Astrocyte (in vitro differentiated cells and primary cell): ENCODE measurements at regions not wholly inside any gene's neighbourhood (a gene's known extent, or its start where the extent isn't known, plus 50 kb on each side); places are given as distances from the start of the nearest gene placed in this dataset.

ENCODE experiments used
- DNase-seq: peaks from one replicate; pipeline ENCODE4 v3.0.0-alpha.2; 2010; ENCODE audit warnings: low read depth
- FAIRE-seq: peaks from 2 replicates; lab custom pipeline; 2011; peaks lifted over from hg19 to GRCh38; lab: Jason Lieb, UNC
- H2AFZ ChIP-seq: 2 replicates; pipeline ENCODE4 v1.6.0; 2012; ENCODE audit warnings: low read depth, low read length, inconsistent platforms
- H3K27ac ChIP-seq: 2 replicates; pipeline ENCODE4 v1.5.1; 2011; ENCODE audit warnings: low read depth, low read length, inconsistent platforms
- H3K27me3 ChIP-seq: 2 replicates; pipeline ENCODE4 v1.6.0; 2011; ENCODE audit warnings: low read length, inconsistent platforms; ENCODE audit not compliant: insufficient read depth
- H3K36me3 ChIP-seq: 2 replicates; pipeline ENCODE4 v1.5.1; 2011; ENCODE audit warnings: low read length, inconsistent platforms; ENCODE audit not compliant: insufficient read depth
- H3K4me1 ChIP-seq: 2 replicates; pipeline ENCODE4 v1.5.1; 2011; ENCODE audit warnings: low read length, inconsistent platforms; ENCODE audit not compliant: insufficient read depth
- H3K4me2 ChIP-seq: 2 replicates; pipeline ENCODE4 v1.6.0; 2012; ENCODE audit warnings: low read length, inconsistent platforms
- H3K4me3 ChIP-seq: 2 replicates; pipeline ENCODE4 v1.5.1; 2011; ENCODE audit warnings: low read depth, mild to moderate bottlenecking, low read length, inconsistent platforms; ENCODE audit not compliant: insufficient read depth
- H3K79me2 ChIP-seq: 2 replicates; pipeline ENCODE4 v1.6.0; 2012; ENCODE audit warnings: mild to moderate bottlenecking, low read length, inconsistent platforms; ENCODE audit not compliant: insufficient read depth
- H3K9ac ChIP-seq: 2 replicates; pipeline ENCODE4 v1.6.0; 2012; ENCODE audit warnings: mild to moderate bottlenecking, low read length, inconsistent platforms
- H3K9me3 ChIP-seq: 2 replicates; pipeline ENCODE4 v1.5.1; 2012; ENCODE audit warnings: low read depth, mild to moderate bottlenecking, low read length, inconsistent platforms; ENCODE audit not compliant: insufficient read depth
- H4K20me1 ChIP-seq: 2 replicates; pipeline ENCODE4 v1.6.0; 2012; ENCODE audit warnings: low read length, inconsistent platforms; ENCODE audit not compliant: insufficient read depth
- H3K27ac Mint-ChIP-seq: one replicate; pipeline ENCODE4 v1.8.0; 2021; ENCODE audit warnings: mild to moderate bottlenecking, mixed read lengths; ENCODE audit not compliant: unreplicated experiment
- H3K27me3 Mint-ChIP-seq: one replicate; pipeline ENCODE4 v1.8.0; 2021; ENCODE audit warnings: low read depth, mixed read lengths; ENCODE audit not compliant: unreplicated experiment
- H3K36me3 Mint-ChIP-seq: one replicate; pipeline ENCODE4 v1.8.0; 2021; ENCODE audit warnings: low read depth, mixed read lengths; ENCODE audit not compliant: unreplicated experiment
- H3K4me1 Mint-ChIP-seq: one replicate; pipeline ENCODE4 v1.8.0; 2021; ENCODE audit warnings: low read depth, mixed read lengths; ENCODE audit not compliant: unreplicated experiment
- H3K4me3 Mint-ChIP-seq: one replicate; pipeline ENCODE4 v1.8.0; 2021; ENCODE audit warnings: mild to moderate bottlenecking, moderate library complexity, mixed read lengths; ENCODE audit not compliant: unreplicated experiment
- H3K9me3 Mint-ChIP-seq: one replicate; pipeline ENCODE4 v1.8.0; 2021; ENCODE audit warnings: mild to moderate bottlenecking, mixed read lengths; ENCODE audit not compliant: unreplicated experiment
- EZH2 ChIP-seq: IDR thresholded peaks from 2 replicates; pipeline ENCODE4 v1.6.1; 2012; ENCODE audit warnings: mild to moderate bottlenecking, low read length, inconsistent platforms; ENCODE audit not compliant: insufficient read depth
- TF ChIP-seq, protein P1 (sequence below): IDR thresholded peaks from 2 replicates; pipeline ENCODE4 v1.5.1; 2011; ENCODE audit warnings: low read depth, mild to moderate bottlenecking, inconsistent platforms, low read length, moderate library complexity; ENCODE audit not compliant: insufficient read depth

DNA sequence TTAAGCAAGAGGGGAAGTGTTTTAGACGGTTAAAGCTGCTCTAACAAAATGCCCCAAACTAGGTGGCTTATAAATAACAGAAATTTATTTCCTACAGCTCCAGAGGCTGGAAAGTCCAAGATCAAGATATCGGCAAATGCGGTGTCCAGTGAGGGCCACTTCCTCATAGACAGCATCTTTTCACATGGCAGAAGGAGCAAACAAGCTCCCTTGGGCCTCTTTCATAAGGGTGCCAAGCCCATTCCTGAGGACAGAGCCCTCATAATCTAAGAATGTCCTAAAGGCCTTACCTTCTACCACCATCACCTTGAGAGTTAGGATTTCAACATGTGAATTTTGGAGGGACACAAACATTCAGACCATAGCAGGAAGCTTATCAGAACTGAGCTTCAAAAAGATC, 57.3 kb upstream of the PPP1CB start:
- Mint-ChIP-seq H3K9me3 (peaks cover 4% of the 10 kb centered on the region), H3K27ac (no peak overlapping the region), H3K36me3 (no peaks in the 10 kb centered on the region), H3K4me1 (peaks cover 25% of the 10 kb centered on the region), H3K4me3 (no peak overlapping the region), H3K27me3 (no peaks in the 10 kb centered on the region)
- DNase-seq (no peak), FAIRE-seq (no peak)
- Histone ChIP-seq H3K4me1 (peaks cover 10% of the 10 kb centered on the region), H3K27me3 (no peaks in the 10 kb centered on the region), H3K4me3 (no peak overlapping the region), H4K20me1 (no peaks in the 10 kb centered on the region), H3K79me2 (no peaks in the 10 kb centered on the region), H3K9ac (no peak overlapping the region), H3K9me3 (no peaks in the 10 kb centered on the region), H2AFZ (no peak overlapping the region), H3K36me3 (no peaks in the 10 kb centered on the region), H3K4me2 (no peak overlapping the region), H3K27ac (no peak overlapping the region)
- no peak for TF ChIP-seq EZH2

DNA sequence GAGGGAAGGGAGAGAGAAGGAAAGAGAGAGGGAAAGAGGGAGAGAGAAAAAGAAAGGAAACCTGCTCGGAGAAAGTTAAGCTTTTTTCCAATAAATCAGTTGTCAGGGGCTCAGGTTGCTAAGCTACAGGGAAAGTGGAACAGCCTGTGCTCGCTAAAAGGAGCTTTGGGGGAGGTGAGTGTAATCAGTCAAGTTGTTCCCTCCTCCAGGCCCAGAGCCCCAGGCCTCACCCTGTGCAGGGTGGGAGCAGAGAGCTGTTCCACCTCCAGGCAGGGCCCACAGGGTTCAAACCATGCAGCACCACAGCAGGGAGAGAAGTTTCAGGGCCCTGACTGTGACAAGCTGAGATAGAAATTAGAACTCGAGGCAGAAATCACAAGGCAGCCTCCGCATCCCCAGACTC, 56.4 kb upstream of the PPP1CB start:
- Mint-ChIP-seq H3K4me1 (peaks cover 30% of the 10 kb centered on the region), H3K36me3 (no peaks in the 10 kb centered on the region), H3K27me3 (no peaks in the 10 kb centered on the region)

DNA sequence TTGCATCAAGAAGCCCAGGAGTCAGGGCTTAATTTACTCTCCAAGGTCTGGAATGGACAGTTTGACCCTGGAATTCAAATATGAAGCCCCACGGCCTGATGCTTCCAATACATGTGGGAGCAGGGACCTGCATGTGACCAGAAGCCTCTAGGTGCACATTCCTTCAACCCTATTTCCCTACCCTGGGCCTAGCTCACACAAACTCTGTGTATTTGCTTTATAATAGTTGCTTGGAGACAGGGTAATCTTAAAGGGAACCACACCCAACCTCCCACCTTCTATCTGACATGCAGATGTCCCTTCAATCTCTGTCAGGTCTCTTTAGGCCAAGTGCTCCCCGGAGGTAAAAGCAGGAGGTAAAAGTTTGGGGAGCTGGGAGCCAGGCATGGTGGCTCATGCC, 55.4 kb upstream of the PPP1CB start:
- H3K79me2 ChIP-seq: no peaks in the 10 kb centered on the region
- Mint-ChIP-seq H3K27me3 (no peaks in the 10 kb centered on the region), H3K4me1 (peaks cover 30% of the 10 kb centered on the region), H3K9me3 (peaks cover 4% of the 10 kb centered on the region), H3K4me3 (no peak overlapping the region), H3K36me3 (no peaks in the 10 kb centered on the region), H3K27ac (no peak overlapping the region)
- H3K9me3 ChIP-seq: no peaks in the 10 kb centered on the region
- no peaks in the 10 kb centered on the region for H4K20me1 ChIP-seq
- no peaks in the 10 kb centered on the region for H3K27me3 ChIP-seq
- peaks cover 10% of the 10 kb centered on the region for H3K4me1 ChIP-seq
- H3K36me3 ChIP-seq: no peaks in the 10 kb centered on the region
- H2AFZ ChIP-seq: no peak overlapping the region
- no peak overlapping the region for H3K4me2 ChIP-seq
- DNase-seq: no peak
- no peak for FAIRE-seq
- TF ChIP-seq EZH2: no peak
- TF ChIP-seq, protein P1, sequence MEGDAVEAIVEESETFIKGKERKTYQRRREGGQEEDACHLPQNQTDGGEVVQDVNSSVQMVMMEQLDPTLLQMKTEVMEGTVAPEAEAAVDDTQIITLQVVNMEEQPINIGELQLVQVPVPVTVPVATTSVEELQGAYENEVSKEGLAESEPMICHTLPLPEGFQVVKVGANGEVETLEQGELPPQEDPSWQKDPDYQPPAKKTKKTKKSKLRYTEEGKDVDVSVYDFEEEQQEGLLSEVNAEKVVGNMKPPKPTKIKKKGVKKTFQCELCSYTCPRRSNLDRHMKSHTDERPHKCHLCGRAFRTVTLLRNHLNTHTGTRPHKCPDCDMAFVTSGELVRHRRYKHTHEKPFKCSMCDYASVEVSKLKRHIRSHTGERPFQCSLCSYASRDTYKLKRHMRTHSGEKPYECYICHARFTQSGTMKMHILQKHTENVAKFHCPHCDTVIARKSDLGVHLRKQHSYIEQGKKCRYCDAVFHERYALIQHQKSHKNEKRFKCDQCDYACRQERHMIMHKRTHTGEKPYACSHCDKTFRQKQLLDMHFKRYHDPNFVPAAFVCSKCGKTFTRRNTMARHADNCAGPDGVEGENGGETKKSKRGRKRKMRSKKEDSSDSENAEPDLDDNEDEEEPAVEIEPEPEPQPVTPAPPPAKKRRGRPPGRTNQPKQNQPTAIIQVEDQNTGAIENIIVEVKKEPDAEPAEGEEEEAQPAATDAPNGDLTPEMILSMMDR: no peak
- no peak overlapping the region for H3K4me3 ChIP-seq
- H3K9ac ChIP-seq: no peak overlapping the region
- no peak overlapping the region for H3K27ac ChIP-seq

More for the DNA sequence above, 56.4 kb upstream of the PPP1CB start:
- Histone ChIP-seq H4K20me1 (no peaks in the 10 kb centered on the region), H3K4me2 (no peak overlapping the region), H3K4me3 (no peak overlapping the region), H3K9ac (no peak overlapping the region), H3K4me1 (peaks cover 10% of the 10 kb centered on the region), H3K9me3 (no peaks in the 10 kb centered on the region), H3K27me3 (no peaks in the 10 kb centered on the region), H3K79me2 (no peaks in the 10 kb centered on the region), H3K27ac (no peak overlapping the region), H2AFZ (peak overlapping the region; percentile 24), H3K36me3 (no peaks in the 10 kb centered on the region)
- DNase-seq (no peak), FAIRE-seq (no peak)
- TF ChIP-seq, protein P1: no peak
- no peak for TF ChIP-seq EZH2
- H3K27ac Mint-ChIP-seq: peak overlapping the region; percentile 47
- no peak overlapping the region for H3K4me3 Mint-ChIP-seq
- peaks cover 4% of the 10 kb centered on the region for H3K9me3 Mint-ChIP-seq
